Panc1 (cell line): ENCODE measurements at regions not wholly inside any gene's neighbourhood (a gene's known extent, or its start where the extent isn't known, plus 50 kb on each side); places are given as distances from the start of the nearest gene placed in this dataset.

ENCODE experiments used
- ATAC-seq: fragments of 200-7000 bp; cut with Tn5 transposase; 2 replicates; pipeline ENCODE4 v1.9.1; 2020; ENCODE audit warnings: mild to moderate bottlenecking, moderate library complexity
- BruUV-seq: library from RNA; stranded (reverse); fragments of 400-500 nt; replicated peaks from 2 replicates; lab custom pipeline; 2021; lab: Mats Ljungman, UMichigan
- CTCF ChIA-PET: fragments of 300-600 bp; sonication (Branson Sonifier 250); formaldehyde crosslinking; loops from one replicate; lab custom pipeline; 2022; ENCODE audit warnings: antibody characterized with exemption; lab: Charles Lee
- POLR2A ChIA-PET: fragments of 300-600 bp; sonication (Branson Sonifier 250); formaldehyde crosslinking; loops from one replicate; lab custom pipeline; 2022; ENCODE audit warnings: antibody characterized with exemption; lab: Charles Lee
- DNase-seq: peaks from one replicate; pipeline ENCODE4 v3.0.0-alpha.2; 2010; ENCODE audit warnings: low read depth, low spot score
- H3K27ac ChIP-seq: 2 replicates; pipeline ENCODE4 v1.5.1; 2011; ENCODE audit warnings: mild to moderate bottlenecking, low read length, inconsistent platforms
- H3K27me3 ChIP-seq: fragments of 200-500 bp; sonication (Bioruptor generic); 2 replicates; pipeline ENCODE4 v1.6.0; 2014; ENCODE audit warnings: low read length, inconsistent platforms; ENCODE audit not compliant: control insufficient read depth, insufficient read depth
- H3K36me3 ChIP-seq: fragments of 200-500 bp; sonication (Bioruptor generic); 2 replicates; pipeline ENCODE4 v1.5.1; 2014; ENCODE audit warnings: inconsistent platforms, mild to moderate bottlenecking, low read length, moderate library complexity; ENCODE audit not compliant: control insufficient read depth, insufficient read depth
- H3K4me1 ChIP-seq: 2 replicates; pipeline ENCODE4 v1.5.1; 2011; ENCODE audit warnings: inconsistent platforms, mild to moderate bottlenecking, low read length, moderate library complexity; ENCODE audit not compliant: control insufficient read depth, insufficient read depth
- H3K4me3 ChIP-seq, 2 experiments: 2 replicates each; pipeline ENCODE4 v1.5.1; 2011 to 2012; ENCODE audit warnings: low read depth in 2 of 2, low read length in 2 of 2, mild to moderate bottlenecking in 2 of 2, inconsistent platforms in 1 of 2, moderate library complexity in 1 of 2
- H3K9me3 ChIP-seq: fragments of 200-500 bp; sonication (Bioruptor generic); 2 replicates; pipeline ENCODE4 v1.5.1; 2014; ENCODE audit warnings: low read depth, mild to moderate bottlenecking, inconsistent platforms, low read length, moderate library complexity; ENCODE audit not compliant: control insufficient read depth, insufficient read depth
- CTCF ChIP-seq: fragments of 450-650 bp; IDR thresholded peaks from 2 replicates; pipeline ENCODE4 v1.5.1; 2017; ENCODE audit warnings: mild to moderate bottlenecking
- POLR2AphosphoS5 ChIP-seq: IDR thresholded peaks from 2 replicates; pipeline ENCODE4 v1.6.1; 2012; ENCODE audit warnings: mild to moderate bottlenecking, low read depth, low read length, moderate library complexity
- REST ChIP-seq, 2 experiments: IDR thresholded peaks; 2 replicates each; pipeline ENCODE4 v1.6.1; 2011 to 2012; ENCODE audit warnings: low read depth in 2 of 2, control low read depth in 1 of 2, low read length in 1 of 2, mild to moderate bottlenecking in 1 of 2, moderate library complexity in 1 of 2; ENCODE audit not compliant: insufficient read depth in 1 of 2
- SIN3A ChIP-seq: IDR thresholded peaks from 2 replicates; pipeline ENCODE4 v1.6.1; 2012; ENCODE audit warnings: low read depth, mild to moderate bottlenecking, low read length, moderate library complexity, borderline replicate concordance; ENCODE audit not compliant: insufficient read depth
- TCF7L2 ChIP-seq: IDR thresholded peaks from 2 replicates; pipeline ENCODE4 v1.6.1; 2011; ENCODE audit warnings: mild to moderate bottlenecking, low read depth, low read length, inconsistent platforms
- in situ Hi-C: cut with HindIII; loops from 2 replicates; pipeline ENCODE4 v1.10.0; 2016; ENCODE audit warnings: low sequenced_read_pairs, low pct_unique_long_range_greater_than_20kb
- intact Hi-C: fragments of 100-400 bp; cut with micrococcal nuclease; formaldehyde crosslinking; loops from one replicate; pipeline ENCODE4 v1.10.0; 2022; ENCODE audit not compliant: unreplicated experiment

DNA sequence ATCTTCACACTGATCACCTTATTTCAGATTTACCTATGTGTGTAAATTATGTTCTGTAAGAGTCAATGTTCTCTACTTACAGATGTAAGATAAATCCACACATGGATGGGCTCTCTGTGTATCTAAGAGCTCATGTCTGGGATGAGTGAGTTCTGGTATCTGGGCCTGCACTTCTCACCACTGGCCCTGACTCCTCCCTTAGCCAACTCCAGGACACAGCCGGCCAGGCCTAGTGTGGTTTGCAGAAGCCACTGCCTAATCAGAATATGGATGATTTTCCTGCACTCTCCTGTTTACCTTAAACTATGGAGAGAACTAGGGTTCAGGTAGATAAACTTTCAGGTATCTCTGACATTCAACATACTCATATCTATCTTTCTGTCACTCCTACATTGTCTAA is 1284.8 kb downstream of the TMEM121 start:
- intact Hi-C loops = no loop called here
- Histone ChIP-seq H3K36me3 (no peaks in the 10 kb centered on the region), H3K4me3 (no peak overlapping the region), H3K9me3 (no peaks in the 10 kb centered on the region), H3K27ac (no peak overlapping the region), H3K27me3 (no peaks in the 10 kb centered on the region), H3K4me1 (no peaks in the 10 kb centered on the region)
- ATAC-seq (no peak), DNase-seq (no peak)
- ChIA-PET CTCF (no interaction called here), POLR2A (no interaction called here)
- no peak for TF ChIP-seq REST (IDR thresholded peaks at IDR 0.05; ENCODE audit: insufficient read depth in 1 of 2, low read depth in 2 of 2, low read length in 1 of 2)
- no peak for TF ChIP-seq CTCF
- no peak for TF ChIP-seq TCF7L2
- in situ Hi-C loops = no loop called here
- BruUV-seq = no TSS peak

GRCh38 chr14:106812788-106813476 is 1286.5 kb downstream of the TMEM121 start:
- Histone ChIP-seq H3K4me3 (no peak overlapping the region), H3K27me3 (no peaks in the 10 kb centered on the region), H3K9me3 (no peaks in the 10 kb centered on the region), H3K36me3 (no peaks in the 10 kb centered on the region), H3K27ac (no peak overlapping the region), H3K4me1 (no peaks in the 10 kb centered on the region)
- TF ChIP-seq POLR2AphosphoS5 (no peak), SIN3A (no peak), REST (IDR thresholded peaks at IDR 0.05; ENCODE audit: insufficient read depth in 1 of 2, low read depth in 2 of 2, low read length in 1 of 2) (no peak)
- intact Hi-C loops = no loop called here
- POLR2A ChIA-PET = no interaction called here
- BruUV-seq = no TSS peak
- DNase-seq = no peak
- in situ Hi-C loops = no loop called here
- CTCF ChIA-PET = no interaction called here
- no peak for ATAC-seq
